ENCODE measurements at regions not wholly inside any gene's neighbourhood (a gene's known extent, or its start where the extent isn't known, plus 50 kb on each side); places are given as distances from the start of the nearest gene placed in this dataset.

GRCh38 chr16:79390481-79391051 lies 210.0 kb downstream of the MAF start:
- Histone ChIP-seq H3K36me3 (ENCODE audit: control insufficient read depth in 2 of 2, insufficient read depth in 1 of 2, low read length in 2 of 2) (no peaks in the 10 kb centered on the region), H3K4me3 (ENCODE audit: low read depth, low read length) (no peak overlapping the region), H3K9me3 (ENCODE audit: control insufficient read depth, insufficient read depth, low read depth, low read length) (no peaks in the 10 kb centered on the region), H3K4me1 (ENCODE audit: control insufficient read depth, insufficient read depth, low read length) (no peaks in the 10 kb centered on the region), H3K27ac (ENCODE audit: extremely low read depth, low read depth, low read length) (no peak overlapping the region)
- POLR2A ChIA-PET: no interaction called here
- CTCF ChIA-PET: interaction anchor here (0.6 kb wide), 1 partner anchor 383 kb away, joined by 3 read pairs; no protein-coding TSS in a partner anchor
- TF ChIP-seq ZNF510 (tag by site-specific recombination; IDR thresholded peaks at IDR 0.05; ENCODE audit: insufficient replicate concordance) (no peak), ZNF341 (tag by site-specific recombination; IDR thresholded peaks at IDR 0.05; ENCODE audit: low read depth) (no peak), ZNF155 (tag by site-specific recombination; IDR thresholded peaks at IDR 0.05) (no peak), ZNF654 (tag by site-specific recombination; IDR thresholded peaks at IDR 0.05; ENCODE audit: low read depth) (no peak), KLF7 (tag by site-specific recombination; IDR thresholded peaks at IDR 0.05; ENCODE audit: borderline replicate concordance) (no peak), RBAK (tag by site-specific recombination; IDR thresholded peaks at IDR 0.05) (no peak), ZNF24 (tag by site-specific recombination; IDR thresholded peaks at IDR 0.05) (no peak), ZNF148 (tag by site-specific recombination; IDR thresholded peaks at IDR 0.05; ENCODE audit: borderline replicate concordance) (no peak), ZNF416 (tag by site-specific recombination; IDR thresholded peaks at IDR 0.05) (no peak), ZSCAN5A (tag by site-specific recombination; IDR thresholded peaks at IDR 0.05) (no peak)

GRCh38 chr16:79388396-79388795 lies 212.1 kb downstream of the MAF start:
- POLR2A ChIA-PET: no interaction called here
- Histone ChIP-seq H3K9me3 (ENCODE audit: control insufficient read depth, insufficient read depth, low read depth, low read length) (no peaks in the 10 kb centered on the region), H3K36me3 (ENCODE audit: control insufficient read depth in 2 of 2, insufficient read depth in 1 of 2, low read length in 2 of 2) (no peaks in the 10 kb centered on the region), H3K4me1 (ENCODE audit: control insufficient read depth, insufficient read depth, low read length) (no peaks in the 10 kb centered on the region), H3K27ac (ENCODE audit: extremely low read depth, low read depth, low read length) (no peak overlapping the region), H3K4me3 (ENCODE audit: low read depth, low read length) (no peak overlapping the region)
- CTCF ChIA-PET: no interaction called here
- no peak for TF ChIP-seq ZNF76 (tag by site-specific recombination; IDR thresholded peaks at IDR 0.05; ENCODE audit: borderline replicate concordance, low read depth)
- no peak for TF ChIP-seq ZNF501 (tag by site-specific recombination; IDR thresholded peaks at IDR 0.05)
- no peak for TF ChIP-seq ZNF530 (tag by site-specific recombination; IDR thresholded peaks at IDR 0.05; ENCODE audit: low read depth)
- no peak for TF ChIP-seq PRDM1 (tag by site-specific recombination; IDR thresholded peaks at IDR 0.05)
- no peak for TF ChIP-seq REPIN1 (tag by site-specific recombination; IDR thresholded peaks at IDR 0.05; ENCODE audit: low read depth)
- TF ChIP-seq ZNF548 (tag by site-specific recombination; IDR thresholded peaks at IDR 0.05): no peak
- no peak for TF ChIP-seq GLIS1 (tag by site-specific recombination; IDR thresholded peaks at IDR 0.05)
- TF ChIP-seq KLF17 (tag by site-specific recombination; IDR thresholded peaks at IDR 0.05): no peak
- TF ChIP-seq ZSCAN5A (tag by site-specific recombination; IDR thresholded peaks at IDR 0.05): no peak
- TF ChIP-seq ZNF518A (tag by site-specific recombination; conservative IDR thresholded peaks at IDR 0.05; ENCODE audit: low read depth): no peak
- TF ChIP-seq SCRT1 (tag by site-specific recombination; IDR thresholded peaks at IDR 0.05; ENCODE audit: borderline replicate concordance): no peak
- TF ChIP-seq ZNF391 (tag by site-specific recombination; IDR thresholded peaks at IDR 0.05; ENCODE audit: borderline replicate concordance, low read depth): no peak
- no peak for TF ChIP-seq ZNF692 (tag by site-specific recombination; IDR thresholded peaks at IDR 0.05)

All from HEK293 (cell line).